A549 (cell line): ENCODE measurements at regions not wholly inside any gene's neighbourhood (a gene's known extent, or its start where the extent isn't known, plus 50 kb on each side); places are given as distances from the start of the nearest gene placed in this dataset.

Experiments used
- ATAC-seq, 2 experiments: fragments of 200-7000 bp in 1 of 2; fragments of >200 bp in 1 of 2; cut with Nextera tagmentation in 1 of 2; cut with Tn5 transposase in 1 of 2; 3 replicates each; pipeline versions ENCODE4 v1.8.0 to v1.9.1; 2018 to 2020; ENCODE audit warnings: mild to moderate bottlenecking in 1 of 2, moderate library complexity in 1 of 2
- CTCF ChIA-PET: fragments of 300-600 bp; sonication (Branson Sonifier 250); formaldehyde crosslinking; extraction: SDS; loops from one replicate; lab custom pipeline; 2021; ENCODE audit warnings: antibody characterized with exemption, inconsistent platforms; lab: Yijun Ruan, JAX
- POLR2A ChIA-PET: fragments of 350-600 bp; formaldehyde crosslinking; extraction: SDS; loops from one replicate; lab custom pipeline; 2021; ENCODE audit warnings: antibody characterized with exemption, inconsistent platforms; lab: Yijun Ruan, JAX
- DNase-seq, 2 experiments: peaks; one replicate each; pipeline versions ENCODE4 v3.0.0 to v3.0.0-alpha.2; 2011 to 2016; ENCODE audit warnings: low read depth in 1 of 2, low spot score in 1 of 2
- FAIRE-seq: peaks from 2 replicates; lab custom pipeline; 2011; peaks lifted over from hg19 to GRCh38; lab: Jason Lieb, UNC
- H3K27ac ChIP-seq, 2 experiments: fragments of >200 bp; sonication (Bioruptor Twin); formaldehyde crosslinking; 3 replicates each; pipeline ENCODE4 v1.5.1; 2016 to 2017
- H3K4me1 ChIP-seq: fragments of >200 bp; sonication (Bioruptor Twin); formaldehyde crosslinking; 3 replicates; pipeline ENCODE4 v1.6.1; 2016
- H3K4me2 ChIP-seq: fragments of >200 bp; sonication (Bioruptor Twin); formaldehyde crosslinking; 3 replicates; pipeline ENCODE4 v1.6.1; 2016
- H3K4me3 ChIP-seq: fragments of >200 bp; sonication (Bioruptor Twin); formaldehyde crosslinking; 3 replicates; pipeline ENCODE4 v1.5.1; 2016
- H3K9me3 ChIP-seq: fragments of >200 bp; sonication (Bioruptor Twin); formaldehyde crosslinking; 3 replicates; pipeline ENCODE4 v1.6.1; 2016
- ATOH8 ChIP-seq: fragments of 250-450 bp; sonication (Bioruptor Pico); IDR thresholded peaks from 2 replicates; pipeline ENCODE4 v1.5.0; 2020; ENCODE audit warnings: low read depth, mild to moderate bottlenecking, moderate library complexity
- CBX2 ChIP-seq: fragments of 200-600 bp; sonication (generic); IDR thresholded peaks from 2 replicates; pipeline ENCODE4 v1.6.1; 2016; ENCODE audit warnings: low read depth, mild to moderate bottlenecking, borderline replicate concordance
- CEBPB ChIP-seq, 2 experiments: fragments of >200 bp in 1 of 2; sonication (Bioruptor Twin) in 1 of 2; formaldehyde crosslinking in 1 of 2; IDR thresholded peaks; 2 replicates each; pipeline ENCODE4 v1.6.1; 2012 to 2016
- CHD4 ChIP-seq: fragments of 200-600 bp; sonication (generic); IDR thresholded peaks from 2 replicates; pipeline ENCODE4 v1.6.1; 2016; ENCODE audit warnings: antibody characterized with exemption, mild to moderate bottlenecking, borderline replicate concordance
- FOSL2 ChIP-seq, 2 experiments: fragments of 450-650 bp in 1 of 2; fragments of >200 bp in 1 of 2; sonication (Bioruptor Twin) in 1 of 2; formaldehyde crosslinking; IDR thresholded peaks; 2 replicates each; pipeline versions ENCODE4 v1.5.0 to v1.6.1; 2016 to 2020; ENCODE audit warnings: mild to moderate bottlenecking in 1 of 2, moderate library complexity in 1 of 2
- GATA3 ChIP-seq: IDR thresholded peaks from 2 replicates; pipeline ENCODE4 v1.6.1; 2012; ENCODE audit warnings: borderline replicate concordance
- HEYL ChIP-seq: fragments of 250-450 bp; sonication (Bioruptor Pico); IDR thresholded peaks from 2 replicates; pipeline ENCODE4 v1.8.0; 2021; ENCODE audit warnings: mild to moderate bottlenecking, moderate library complexity
- MAZ ChIP-seq: fragments of 150-350 bp; IDR thresholded peaks from 2 replicates; pipeline ENCODE4 v1.6.1; 2014; ENCODE audit warnings: antibody characterized with exemption, low read depth, low read length, borderline replicate concordance
- RARB ChIP-seq: fragments of 250-450 bp; sonication (Bioruptor Pico); IDR thresholded peaks from 2 replicates; pipeline ENCODE4 v1.8.0; 2021; ENCODE audit warnings: mild to moderate bottlenecking, moderate library complexity
- REST ChIP-seq: fragments of 200-600 bp; sonication (generic); IDR thresholded peaks from 2 replicates; pipeline ENCODE4 v1.6.1; 2016; ENCODE audit warnings: antibody characterized with exemption, mild to moderate bottlenecking, moderate library complexity
- RNF2 ChIP-seq: fragments of 200-600 bp; sonication (generic); IDR thresholded peaks from 2 replicates; pipeline ENCODE4 v1.6.1; 2016; ENCODE audit warnings: low read depth, mild to moderate bottlenecking, antibody characterized with exemption, moderate library complexity, borderline replicate concordance
- TFCP2L1 ChIP-seq: fragments of 250-450 bp; sonication (Bioruptor Pico); IDR thresholded peaks from 2 replicates; pipeline ENCODE4 v1.5.0; 2021; ENCODE audit warnings: mild to moderate bottlenecking
- TP53 ChIP-seq: fragments of 250-450 bp; sonication (Bioruptor Pico); IDR thresholded peaks from 2 replicates; pipeline ENCODE4 v1.5.0; 2021; ENCODE audit warnings: mild to moderate bottlenecking, moderate library complexity
- ZNF302 ChIP-seq: fragments of 250-450 bp; sonication (Bioruptor Pico); IDR thresholded peaks from 2 replicates; pipeline ENCODE4 v1.9.0; 2021; ENCODE audit warnings: inconsistent platforms, mild to moderate bottlenecking, moderate library complexity
- WGBS: methylation state at CpG from one replicate; pipeline ENCODE4 v1.1.6; 2017; ENCODE audit errors: missing lambda C conversion rate; 5-methylcytosine and 5-hydroxymethylcytosine counted together

- DNase-seq (no peak), FAIRE-seq (no peak), ATAC-seq (no peak)
- CTCF ChIA-PET, result interaction anchor here (0.6 kb wide), 1 partner anchor 9 kb away, joined by 4 read pairs; no protein-coding TSS in a partner anchor
- Histone ChIP-seq H3K4me2 (no peak overlapping the region), H3K9me3 (no peaks in the 10 kb centered on the region; the same call in 2 of the 3 replicates), H3K4me1 (no peaks in the 10 kb centered on the region), H3K27ac (no peak overlapping the region), H3K4me3 (no peak overlapping the region)
- WGBS, result 29% methylated on average over 4 of the region's 5 CpGs
- POLR2A ChIA-PET, result no interaction called here
- TF ChIP-seq REST (no peak), ATOH8 (CRISPR knock-in tag) (no peak), ZNF302 (CRISPR knock-in tag) (no peak), CBX2 (no peak), GATA3 (no peak), TFCP2L1 (CRISPR knock-in tag) (no peak), MAZ (no peak), TP53 (CRISPR knock-in tag) (no peak), FOSL2 (IDR thresholded peaks at IDR 0.05) (no peak), FOSL2 (CRISPR knock-in tag; IDR thresholded peaks at IDR 0.05) (no peak), CHD4 (no peak)
These were observed 68.6 kb downstream of the PTGR3 start for GRCh38 chr18:75140296-75140695.

GRCh38 chr18:75139226-75139911 is 69.6 kb downstream of the PTGR3 start:
- no peak for TF ChIP-seq MAZ
- no peak for TF ChIP-seq CEBPB (IDR thresholded peaks at IDR 0.05)
- no peak for TF ChIP-seq CHD4
- TF ChIP-seq CBX2, result no peak
- WGBS, result 44% methylated on average over 18 of the region's 18 CpGs
- no peaks in the 10 kb centered on the region for H3K4me1 ChIP-seq
- no peak for ATAC-seq
- no peak for FAIRE-seq
- H3K9me3 ChIP-seq, result no peaks in the 10 kb centered on the region
- no peak overlapping the region for H3K4me2 ChIP-seq
- H3K4me3 ChIP-seq, result no peak overlapping the region
- POLR2A ChIA-PET, result no interaction called here
- CTCF ChIA-PET, result interaction anchor here (0.9 kb wide), 1 partner anchor 14 kb away, joined by 3 read pairs; no protein-coding TSS in a partner anchor
- no peak overlapping the region for H3K27ac ChIP-seq
- no peak for DNase-seq

GRCh38 chr18:75137346-75137877 is 71.5 kb downstream of the PTGR3 start:
- no peak for TF ChIP-seq RNF2
- TF ChIP-seq RARB (CRISPR knock-in tag), result no peak
- no peak for TF ChIP-seq HEYL (CRISPR knock-in tag)
- no peak for ATAC-seq
- Histone ChIP-seq H3K27ac (no peak overlapping the region), H3K4me1 (no peaks in the 10 kb centered on the region), H3K4me2 (no peak overlapping the region), H3K9me3 (no peaks in the 10 kb centered on the region), H3K4me3 (no peak overlapping the region)
- no peak for FAIRE-seq
- WGBS, result 71% methylated on average over 11 of the region's 11 CpGs
- CTCF ChIA-PET, result no interaction called here
- POLR2A ChIA-PET, result no interaction called here
- DNase-seq, result no peak
